Keratinocyte (primary cell): ENCODE measurements at regions not wholly inside any gene's neighbourhood (a gene's known extent, or its start where the extent isn't known, plus 50 kb on each side); places are given as distances from the start of the nearest gene placed in this dataset.

Experiments used
- CTCF ChIP-seq, 3 experiments: IDR thresholded peaks in 1 of 3; conservative IDR thresholded peaks in 1 of 3; optimal IDR thresholded peaks in 1 of 3; 2 replicates in 2 of 3; 3 replicates in 1 of 3; pipeline versions ENCODE3 to v1.5.1; 2011; ENCODE audit warnings: low read length in 3 of 3, mild to moderate bottlenecking in 3 of 3, moderate library complexity in 2 of 3, control low read depth in 1 of 3, inconsistent platforms in 1 of 3; ENCODE audit not compliant: insufficient read depth in 2 of 3; ENCODE audit errors: extremely low read depth in 1 of 3
- EZH2 ChIP-seq: IDR thresholded peaks from one replicate; pipeline ENCODE4 v1.6.1; 2012; ENCODE audit warnings: inconsistent platforms, mild to moderate bottlenecking, low read length, moderate library complexity

GRCh38 chr13:73684750-73685149, 449.5 kb downstream of the KLF12 start:
- no peak for TF ChIP-seq CTCF (optimal IDR thresholded peaks at IDR 0.05 in 1 of 3, IDR thresholded peaks at IDR 0.05 in 1 of 3, conservative IDR thresholded peaks at IDR 0.05 in 1 of 3; ENCODE audit: extremely low read depth in 1 of 3, insufficient read depth in 2 of 3, low read length in 3 of 3)
- TF ChIP-seq EZH2, result no peak
